ENCODE measurements at regions not wholly inside any gene's neighbourhood (a gene's known extent, or its start where the extent isn't known, plus 50 kb on each side); places are given as distances from the start of the nearest gene placed in this dataset.

DNA sequence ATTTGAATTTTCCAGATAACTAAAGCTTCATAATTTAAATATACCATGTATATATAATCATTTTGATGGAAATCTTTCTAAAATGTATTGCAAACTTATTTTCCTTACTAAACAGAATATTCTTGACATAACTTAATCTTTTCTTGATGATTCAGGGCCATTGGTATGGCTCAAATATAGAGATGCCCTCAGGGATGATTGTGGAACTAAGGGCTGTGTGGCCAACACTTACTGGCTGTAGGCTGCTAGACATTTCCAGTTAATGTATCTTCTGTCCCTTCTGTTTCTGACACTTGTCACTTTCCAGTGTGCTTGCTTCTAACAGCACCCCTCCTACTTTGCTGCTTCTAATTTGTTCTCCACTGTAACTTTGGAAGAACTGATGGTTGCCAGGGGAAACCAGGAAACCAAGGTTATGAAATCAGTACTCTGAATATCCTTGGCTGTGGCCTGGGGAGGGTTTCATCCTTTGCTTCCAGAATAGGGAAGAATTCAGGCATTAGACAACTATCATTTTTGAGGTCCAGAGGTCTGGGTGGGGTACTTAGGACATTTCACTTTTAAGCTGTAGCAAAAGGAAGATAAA lies 697.2 kb downstream of the ETS1 start:
- TF ChIP-seq, protein P1, sequence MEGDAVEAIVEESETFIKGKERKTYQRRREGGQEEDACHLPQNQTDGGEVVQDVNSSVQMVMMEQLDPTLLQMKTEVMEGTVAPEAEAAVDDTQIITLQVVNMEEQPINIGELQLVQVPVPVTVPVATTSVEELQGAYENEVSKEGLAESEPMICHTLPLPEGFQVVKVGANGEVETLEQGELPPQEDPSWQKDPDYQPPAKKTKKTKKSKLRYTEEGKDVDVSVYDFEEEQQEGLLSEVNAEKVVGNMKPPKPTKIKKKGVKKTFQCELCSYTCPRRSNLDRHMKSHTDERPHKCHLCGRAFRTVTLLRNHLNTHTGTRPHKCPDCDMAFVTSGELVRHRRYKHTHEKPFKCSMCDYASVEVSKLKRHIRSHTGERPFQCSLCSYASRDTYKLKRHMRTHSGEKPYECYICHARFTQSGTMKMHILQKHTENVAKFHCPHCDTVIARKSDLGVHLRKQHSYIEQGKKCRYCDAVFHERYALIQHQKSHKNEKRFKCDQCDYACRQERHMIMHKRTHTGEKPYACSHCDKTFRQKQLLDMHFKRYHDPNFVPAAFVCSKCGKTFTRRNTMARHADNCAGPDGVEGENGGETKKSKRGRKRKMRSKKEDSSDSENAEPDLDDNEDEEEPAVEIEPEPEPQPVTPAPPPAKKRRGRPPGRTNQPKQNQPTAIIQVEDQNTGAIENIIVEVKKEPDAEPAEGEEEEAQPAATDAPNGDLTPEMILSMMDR (conservative IDR thresholded peaks at IDR 0.05; ENCODE audit: low read length), result no peak
- no peak overlapping the region for H3K4me3 ChIP-seq (ENCODE audit: low read length)
- peak; percentile 36 for DNase-seq (ENCODE audit: low read depth)

DNA sequence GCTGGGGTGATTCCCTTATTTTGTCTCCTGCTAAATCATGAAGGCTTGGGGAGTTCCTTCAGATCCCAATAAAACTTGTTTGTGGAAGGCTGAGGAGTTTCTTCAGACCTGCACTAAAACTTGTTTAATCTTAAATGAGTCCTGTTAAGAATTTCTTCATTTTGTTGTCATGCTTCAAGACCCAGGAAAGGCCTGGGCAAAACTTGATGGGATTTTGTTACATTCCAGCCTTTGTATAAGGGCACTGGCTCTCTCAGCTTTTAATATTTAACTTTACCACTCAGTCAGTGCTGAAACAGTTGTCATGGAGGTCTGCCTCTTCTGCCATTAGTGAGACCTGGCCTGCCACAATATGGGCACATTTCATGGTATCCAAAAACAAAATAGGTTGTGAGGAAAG lies 699.0 kb downstream of the ETS1 start:
- no peak overlapping the region for H3K4me3 ChIP-seq (ENCODE audit: low read length)
- DNase-seq (ENCODE audit: low read depth), result no peak
- TF ChIP-seq, protein P1 (conservative IDR thresholded peaks at IDR 0.05; ENCODE audit: low read length), result no peak

DNA sequence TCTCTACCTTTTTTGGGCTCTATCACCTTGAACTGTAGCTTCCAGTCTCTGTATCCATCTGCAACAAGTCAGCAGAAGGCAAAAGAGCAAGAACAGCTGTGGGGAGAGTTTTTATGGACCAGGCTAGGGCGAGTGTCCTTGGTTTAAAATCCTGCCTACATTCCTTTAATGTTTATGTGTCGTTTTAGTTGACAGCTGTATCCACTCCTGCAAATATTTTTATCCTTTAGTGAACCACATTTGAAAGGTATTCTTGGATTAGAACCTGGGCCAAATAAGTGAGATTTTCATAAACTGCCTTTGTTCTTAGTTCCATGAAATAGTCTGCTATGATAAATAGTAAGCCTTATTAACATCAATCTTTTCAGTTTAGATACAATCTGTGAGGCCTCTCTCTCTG lies 712.2 kb downstream of the ETS1 start:
- DNase-seq (ENCODE audit: low read depth), result peak; percentile 15
- H3K4me3 ChIP-seq (ENCODE audit: low read length), result no peak overlapping the region
- TF ChIP-seq, protein P1 (conservative IDR thresholded peaks at IDR 0.05; ENCODE audit: low read length), result no peak

DNA sequence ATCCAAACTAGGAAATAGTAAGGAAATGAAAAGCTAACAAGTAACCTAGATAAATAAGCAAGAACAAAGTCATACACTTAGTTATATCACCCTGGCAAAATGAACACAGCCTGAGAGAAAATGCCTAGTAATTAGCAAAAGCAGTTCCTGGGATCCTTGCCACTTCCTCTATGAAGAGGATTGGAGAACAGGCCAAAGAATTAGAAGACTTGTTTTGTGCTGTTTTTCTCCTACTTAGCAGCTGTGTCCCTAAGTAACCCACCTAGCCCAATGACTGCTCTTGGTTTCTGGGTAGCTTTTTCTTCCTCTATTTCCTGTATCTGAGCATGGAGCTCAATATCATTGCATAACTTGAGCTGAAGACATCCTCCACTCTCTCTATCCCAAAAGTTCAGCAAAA lies 713.9 kb downstream of the ETS1 start:
- no peak for DNase-seq (ENCODE audit: low read depth)
- TF ChIP-seq, protein P1 (conservative IDR thresholded peaks at IDR 0.05; ENCODE audit: low read length), result no peak

DNA sequence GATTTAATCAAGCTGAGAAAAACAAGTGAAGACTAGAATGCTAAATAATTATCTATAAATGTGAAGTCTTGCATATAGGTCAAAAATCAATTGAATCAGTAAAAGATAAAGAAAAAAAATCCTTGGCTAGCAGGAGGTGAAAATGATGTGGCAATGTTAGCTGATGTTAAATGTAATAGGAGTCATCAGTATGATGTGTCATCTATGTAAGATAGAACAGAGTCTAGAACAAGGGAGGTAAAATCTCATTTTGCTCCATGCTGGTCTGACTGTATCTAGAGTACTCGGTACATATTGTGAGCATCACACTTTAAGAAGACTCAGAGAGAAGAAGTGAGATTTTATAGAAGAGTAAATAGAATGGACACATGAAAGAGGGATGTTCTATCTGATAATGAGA lies 721.2 kb downstream of the ETS1 start:
- DNase-seq (ENCODE audit: low read depth), result no peak
- no peak overlapping the region for H3K4me3 ChIP-seq (ENCODE audit: low read length)
- TF ChIP-seq, protein P1 (conservative IDR thresholded peaks at IDR 0.05; ENCODE audit: low read length), result no peak

More for the DNA sequence above, 713.9 kb downstream of the ETS1 start:
- H3K4me3 ChIP-seq (ENCODE audit: low read length), result no peak overlapping the region

DNA sequence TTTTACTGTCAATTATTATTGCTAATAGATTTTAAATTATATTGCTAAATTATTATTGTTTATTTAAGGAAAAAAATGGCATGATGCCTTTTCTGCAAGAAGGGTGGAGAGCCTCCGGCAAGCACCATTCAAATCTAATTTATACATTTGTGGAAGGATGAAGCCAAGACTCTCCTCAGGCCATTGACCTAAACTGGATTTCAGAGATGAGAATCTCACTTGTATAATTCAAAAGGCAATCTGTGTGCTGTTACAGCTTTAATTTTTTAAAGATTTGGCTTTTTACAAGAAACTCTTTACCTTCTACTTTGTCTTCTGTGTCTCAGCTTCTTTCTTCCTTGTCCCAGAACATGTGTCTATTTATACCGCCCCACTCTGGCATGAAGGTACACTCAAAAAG lies 722.5 kb downstream of the ETS1 start:
- no peak overlapping the region for H3K4me3 ChIP-seq (ENCODE audit: low read length)
- TF ChIP-seq, protein P1 (conservative IDR thresholded peaks at IDR 0.05; ENCODE audit: low read length), result no peak
- no peak for DNase-seq (ENCODE audit: low read depth)

DNA sequence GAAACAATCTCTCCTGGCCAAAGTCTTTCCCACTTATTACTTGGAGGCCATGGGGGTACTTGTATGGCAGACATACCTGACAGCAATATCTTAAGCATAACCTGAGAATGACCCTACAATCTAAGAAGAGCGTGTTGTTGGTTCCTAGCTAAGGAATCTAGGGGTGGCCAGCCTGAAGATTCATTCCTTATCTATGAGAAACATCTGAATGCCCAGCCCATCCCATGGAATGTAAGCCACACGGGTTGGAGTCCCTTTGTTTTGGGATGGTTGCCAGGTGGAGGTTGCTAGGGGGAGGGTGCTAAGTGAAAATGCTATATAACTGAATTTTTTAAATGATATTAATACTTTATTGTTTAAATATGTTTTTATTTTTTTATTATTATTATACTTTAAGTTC lies 725.0 kb downstream of the ETS1 start:
- DNase-seq (ENCODE audit: low read depth), result peak; percentile 16

More for the DNA sequence above, 725.0 kb downstream of the ETS1 start:
- H3K4me3 ChIP-seq (ENCODE audit: low read length), result no peak overlapping the region
- TF ChIP-seq, protein P1 (conservative IDR thresholded peaks at IDR 0.05; ENCODE audit: low read length), result no peak
